Ishikawa (cell line): ENCODE measurements at regions not wholly inside any gene's neighbourhood (a gene's known extent, or its start where the extent isn't known, plus 50 kb on each side); places are given as distances from the start of the nearest gene placed in this dataset.

Experiments
- EGR1 ChIP-seq: IDR thresholded peaks from 2 replicates; pipeline ENCODE4 v1.6.1; 2012
- RAD21 ChIP-seq: IDR thresholded peaks from 2 replicates; pipeline ENCODE4 v1.6.1; 2012; ENCODE audit warnings: low read depth
- TAF1 ChIP-seq: IDR thresholded peaks from 2 replicates; pipeline ENCODE4 v1.6.1; 2012; ENCODE audit warnings: low read depth, mild to moderate bottlenecking
- TF ChIP-seq, protein P1 (sequence below): IDR thresholded peaks from 2 replicates; pipeline ENCODE4 v1.6.1; 2012
- TF ChIP-seq, protein P2 (sequence below): IDR thresholded peaks from 2 replicates; pipeline ENCODE4 v1.6.1; 2012
- TF ChIP-seq, protein P3 (sequence below): IDR thresholded peaks from 2 replicates; pipeline ENCODE4 v1.6.1; 2012; ENCODE audit warnings: low read depth, mild to moderate bottlenecking

DNA sequence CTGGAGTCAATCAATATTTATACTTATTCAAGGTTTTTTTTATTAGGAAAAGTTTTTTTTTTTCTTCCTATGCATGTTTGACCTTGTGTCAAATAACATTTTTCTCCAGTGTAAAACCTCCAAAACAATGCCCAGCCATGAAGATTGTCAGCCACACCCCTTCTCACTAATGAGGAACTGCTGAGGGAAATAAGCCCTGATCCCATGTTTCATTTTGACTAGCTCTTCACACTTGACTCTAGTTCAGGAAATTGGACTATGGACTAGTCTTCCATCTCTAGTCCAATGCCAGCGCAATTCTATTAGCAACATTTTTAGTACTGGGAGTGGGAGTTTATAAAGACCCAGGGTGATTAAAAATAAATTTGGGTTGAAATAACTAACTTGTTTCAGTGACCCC lies 275.6 kb upstream of the CXCR4 start:
- TF ChIP-seq, protein P1, sequence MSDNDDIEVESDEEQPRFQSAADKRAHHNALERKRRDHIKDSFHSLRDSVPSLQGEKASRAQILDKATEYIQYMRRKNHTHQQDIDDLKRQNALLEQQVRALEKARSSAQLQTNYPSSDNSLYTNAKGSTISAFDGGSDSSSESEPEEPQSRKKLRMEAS: no peak
- TF ChIP-seq, protein P2, sequence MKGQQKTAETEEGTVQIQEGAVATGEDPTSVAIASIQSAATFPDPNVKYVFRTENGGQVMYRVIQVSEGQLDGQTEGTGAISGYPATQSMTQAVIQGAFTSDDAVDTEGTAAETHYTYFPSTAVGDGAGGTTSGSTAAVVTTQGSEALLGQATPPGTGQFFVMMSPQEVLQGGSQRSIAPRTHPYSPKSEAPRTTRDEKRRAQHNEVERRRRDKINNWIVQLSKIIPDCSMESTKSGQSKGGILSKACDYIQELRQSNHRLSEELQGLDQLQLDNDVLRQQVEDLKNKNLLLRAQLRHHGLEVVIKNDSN: no peak
- TF ChIP-seq TAF1: no peak
- TF ChIP-seq, protein P3, sequence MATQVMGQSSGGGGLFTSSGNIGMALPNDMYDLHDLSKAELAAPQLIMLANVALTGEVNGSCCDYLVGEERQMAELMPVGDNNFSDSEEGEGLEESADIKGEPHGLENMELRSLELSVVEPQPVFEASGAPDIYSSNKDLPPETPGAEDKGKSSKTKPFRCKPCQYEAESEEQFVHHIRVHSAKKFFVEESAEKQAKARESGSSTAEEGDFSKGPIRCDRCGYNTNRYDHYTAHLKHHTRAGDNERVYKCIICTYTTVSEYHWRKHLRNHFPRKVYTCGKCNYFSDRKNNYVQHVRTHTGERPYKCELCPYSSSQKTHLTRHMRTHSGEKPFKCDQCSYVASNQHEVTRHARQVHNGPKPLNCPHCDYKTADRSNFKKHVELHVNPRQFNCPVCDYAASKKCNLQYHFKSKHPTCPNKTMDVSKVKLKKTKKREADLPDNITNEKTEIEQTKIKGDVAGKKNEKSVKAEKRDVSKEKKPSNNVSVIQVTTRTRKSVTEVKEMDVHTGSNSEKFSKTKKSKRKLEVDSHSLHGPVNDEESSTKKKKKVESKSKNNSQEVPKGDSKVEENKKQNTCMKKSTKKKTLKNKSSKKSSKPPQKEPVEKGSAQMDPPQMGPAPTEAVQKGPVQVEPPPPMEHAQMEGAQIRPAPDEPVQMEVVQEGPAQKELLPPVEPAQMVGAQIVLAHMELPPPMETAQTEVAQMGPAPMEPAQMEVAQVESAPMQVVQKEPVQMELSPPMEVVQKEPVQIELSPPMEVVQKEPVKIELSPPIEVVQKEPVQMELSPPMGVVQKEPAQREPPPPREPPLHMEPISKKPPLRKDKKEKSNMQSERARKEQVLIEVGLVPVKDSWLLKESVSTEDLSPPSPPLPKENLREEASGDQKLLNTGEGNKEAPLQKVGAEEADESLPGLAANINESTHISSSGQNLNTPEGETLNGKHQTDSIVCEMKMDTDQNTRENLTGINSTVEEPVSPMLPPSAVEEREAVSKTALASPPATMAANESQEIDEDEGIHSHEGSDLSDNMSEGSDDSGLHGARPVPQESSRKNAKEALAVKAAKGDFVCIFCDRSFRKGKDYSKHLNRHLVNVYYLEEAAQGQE: no peak
- TF ChIP-seq RAD21: no peak
- TF ChIP-seq EGR1: no peak
